ENCODE measurements at regions not wholly inside any gene's neighbourhood (a gene's known extent, or its start where the extent isn't known, plus 50 kb on each side); places are given as distances from the start of the nearest gene placed in this dataset.
"Not testable (repeated sequence)": the region's sequence is repeated elsewhere in the genome, so short reads cannot be mapped to it uniquely, and the experiment has no call there.

DNA sequence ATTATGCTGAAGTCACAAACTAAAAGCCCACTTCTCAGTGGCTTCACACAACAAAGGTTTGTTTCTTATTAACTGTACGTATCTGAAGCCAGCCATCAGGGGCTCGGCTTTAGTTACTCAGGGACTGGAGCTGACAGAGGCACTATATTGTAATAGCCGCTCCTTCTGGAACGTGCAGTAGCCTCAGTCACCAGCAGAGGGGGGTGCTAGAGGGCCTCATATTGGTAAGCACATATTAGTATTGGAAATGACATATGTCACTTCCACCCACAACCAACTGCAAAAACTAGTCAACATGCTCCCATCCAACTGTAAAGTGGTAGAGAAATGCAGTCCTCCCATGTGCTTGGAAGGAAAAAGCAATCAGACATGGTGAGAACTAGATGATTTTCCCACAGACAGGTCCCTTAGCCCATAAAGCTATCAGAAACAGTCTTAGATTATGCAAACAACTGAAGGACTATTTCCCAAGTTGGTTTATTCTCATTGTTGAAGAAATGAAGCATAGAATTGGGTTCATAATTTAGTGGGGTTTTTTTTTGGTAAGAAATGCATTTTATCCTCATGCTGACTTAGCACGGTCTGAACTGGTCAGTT lies 183.6 kb upstream of the G2E3 start:
- H3K36me3 ChIP-seq (ENCODE audit: control insufficient read depth in 1 of 2, insufficient read depth in 2 of 2, low read length in 2 of 2), result no peaks in the 10 kb centered on the region
- H3K4me1 ChIP-seq (ENCODE audit: control insufficient read depth in 1 of 2, insufficient read depth in 2 of 2, low read length in 2 of 2), result no peaks in the 10 kb centered on the region
- H3K9me3 ChIP-seq (ENCODE audit: control insufficient read depth in 1 of 2, low read length in 2 of 2), result no peaks in the 10 kb centered on the region
- no peak overlapping the region for H3K4me3 ChIP-seq (ENCODE audit: low read depth in 1 of 2, low read length in 2 of 2)
- H3K27me3 ChIP-seq (ENCODE audit: low read depth, low read length), result no peaks in the 10 kb centered on the region
- H3K27ac ChIP-seq (ENCODE audit: low read length), result no peak overlapping the region

DNA sequence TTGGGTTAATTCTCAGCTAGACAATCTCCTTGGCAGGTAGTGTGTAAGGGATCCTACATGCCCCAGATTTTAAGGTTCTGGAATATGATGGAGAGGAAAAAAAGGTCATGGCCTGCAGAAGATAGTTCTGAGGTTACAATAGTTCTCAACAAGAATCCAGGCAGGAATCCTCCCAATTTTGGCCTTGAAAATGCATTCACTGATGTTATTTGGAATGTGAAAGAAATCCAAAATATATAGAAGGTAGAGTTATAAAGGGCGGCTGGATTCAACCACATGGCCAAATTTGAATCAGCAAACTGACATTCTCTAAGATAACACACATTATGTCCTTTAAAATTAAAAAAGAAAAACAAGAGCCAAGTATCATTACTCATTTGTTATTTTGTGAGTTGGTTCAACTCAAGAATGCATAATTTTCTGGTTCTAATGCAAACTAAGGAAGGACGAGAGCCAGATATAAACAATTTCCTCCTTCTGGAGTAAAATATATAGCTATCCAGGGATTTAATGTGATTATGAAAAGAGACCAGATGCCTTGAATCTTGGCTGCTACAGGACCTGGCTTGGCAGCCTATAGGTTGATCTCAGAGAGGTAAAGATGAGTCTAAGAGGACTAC lies 177.0 kb upstream of the G2E3 start:
- H3K27ac ChIP-seq (ENCODE audit: low read length), result no peak overlapping the region
- no peaks in the 10 kb centered on the region for H3K9me3 ChIP-seq (ENCODE audit: control insufficient read depth in 1 of 2, low read length in 2 of 2)
- H3K27me3 ChIP-seq (ENCODE audit: low read depth, low read length), result no peaks in the 10 kb centered on the region
- H3K4me3 ChIP-seq (ENCODE audit: low read depth in 1 of 2, low read length in 2 of 2), result no peak overlapping the region
- H3K36me3 ChIP-seq (ENCODE audit: control insufficient read depth in 1 of 2, insufficient read depth in 2 of 2, low read length in 2 of 2), result no peaks in the 10 kb centered on the region
- H3K4me1 ChIP-seq (ENCODE audit: control insufficient read depth in 1 of 2, insufficient read depth in 2 of 2, low read length in 2 of 2), result no peaks in the 10 kb centered on the region

DNA sequence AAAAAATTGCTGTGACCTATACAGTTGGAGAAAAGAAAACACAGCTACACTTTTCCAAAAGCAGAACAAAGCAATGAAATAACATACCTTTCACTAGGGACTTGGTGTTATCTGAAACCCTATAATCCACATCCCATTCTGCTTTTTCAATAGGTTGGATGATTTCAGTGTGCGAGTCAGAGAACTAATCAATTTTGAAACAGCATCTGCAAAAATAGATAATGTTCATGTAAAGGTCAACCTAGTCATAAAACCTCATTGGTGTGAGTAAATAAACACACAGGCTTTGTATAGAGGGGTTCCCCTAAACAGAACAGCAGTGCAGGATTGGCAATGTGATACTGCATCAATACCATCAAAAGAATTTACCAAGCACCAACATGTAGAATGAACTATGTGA lies 173.0 kb upstream of the G2E3 start:
- H3K4me1 ChIP-seq (ENCODE audit: control insufficient read depth in 1 of 2, insufficient read depth in 2 of 2, low read length in 2 of 2), result no peaks in the 10 kb centered on the region
- H3K4me3 ChIP-seq (ENCODE audit: low read depth in 1 of 2, low read length in 2 of 2), result no peak overlapping the region
- H3K36me3 ChIP-seq (ENCODE audit: control insufficient read depth in 1 of 2, insufficient read depth in 2 of 2, low read length in 2 of 2), result no peaks in the 10 kb centered on the region
- no peak overlapping the region for H3K27ac ChIP-seq (ENCODE audit: low read length)
- no peaks in the 10 kb centered on the region for H3K9me3 ChIP-seq (ENCODE audit: control insufficient read depth in 1 of 2, low read length in 2 of 2)
- H3K27me3 ChIP-seq (ENCODE audit: low read depth, low read length), result no peaks in the 10 kb centered on the region

DNA sequence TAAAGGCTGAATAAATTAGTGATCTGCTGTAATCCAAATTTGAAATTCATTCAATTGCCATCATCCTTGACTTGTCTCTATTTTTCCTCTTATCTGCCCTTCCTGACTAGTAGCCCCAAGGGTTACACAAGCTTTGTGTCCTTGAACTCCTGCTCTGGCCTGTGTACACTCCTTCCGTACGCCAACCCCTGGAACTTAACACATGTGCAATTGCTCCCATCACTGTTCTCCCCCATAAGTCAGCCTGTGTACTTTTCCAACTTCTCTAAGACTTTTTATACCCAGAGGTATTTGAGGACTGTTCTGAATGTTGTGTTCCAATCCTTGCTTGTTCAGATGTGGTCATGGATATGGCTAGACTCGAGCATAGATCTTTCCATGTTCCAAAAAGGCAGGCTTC lies 171.1 kb upstream of the G2E3 start:
- no peaks in the 10 kb centered on the region for H3K4me1 ChIP-seq (ENCODE audit: control insufficient read depth in 1 of 2, insufficient read depth in 2 of 2, low read length in 2 of 2)
- H3K9me3 ChIP-seq (ENCODE audit: control insufficient read depth in 1 of 2, low read length in 2 of 2), result no peaks in the 10 kb centered on the region
- H3K27ac ChIP-seq (ENCODE audit: low read length), result no peak overlapping the region
- H3K27me3 ChIP-seq (ENCODE audit: low read depth, low read length), result no peaks in the 10 kb centered on the region
- no peak overlapping the region for H3K4me3 ChIP-seq (ENCODE audit: low read depth in 1 of 2, low read length in 2 of 2)
- no peaks in the 10 kb centered on the region for H3K36me3 ChIP-seq (ENCODE audit: control insufficient read depth in 1 of 2, insufficient read depth in 2 of 2, low read length in 2 of 2)

DNA sequence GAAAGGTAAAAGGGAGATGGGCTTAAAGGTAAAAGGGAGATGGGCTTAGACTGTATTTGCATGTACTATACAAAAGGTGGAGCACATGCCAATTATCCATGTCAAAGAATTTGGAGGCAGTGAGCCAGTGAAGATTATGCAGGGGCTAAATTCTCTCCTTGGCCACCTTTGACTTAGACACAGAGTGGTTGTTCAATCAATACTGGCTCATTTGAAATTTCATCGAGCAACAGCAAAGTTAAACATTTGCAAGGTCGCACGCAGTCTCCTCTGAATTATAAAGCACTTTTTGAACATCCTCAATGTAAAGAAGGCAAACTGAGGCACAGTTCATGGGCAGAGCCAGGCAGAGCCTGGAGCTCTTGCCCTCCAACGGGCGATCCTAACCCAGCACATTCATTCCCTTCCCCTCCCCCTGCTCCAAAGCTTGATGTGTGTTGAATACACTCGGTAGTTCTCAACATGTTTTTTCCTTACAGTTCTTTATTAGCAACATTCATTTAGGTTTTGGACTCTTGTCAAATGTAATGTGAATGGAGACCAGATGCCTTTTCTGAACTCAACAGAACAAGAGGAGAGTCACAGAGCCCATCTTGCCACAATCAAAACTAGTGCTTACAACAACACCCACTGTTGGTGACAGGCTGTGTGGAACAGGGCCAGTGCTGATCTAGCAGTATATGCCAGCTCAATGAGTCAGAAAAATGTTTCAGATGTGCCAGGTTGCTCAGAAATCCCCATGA lies 169.7 kb upstream of the G2E3 start:
- H3K27me3 ChIP-seq (ENCODE audit: low read depth, low read length), result no peaks in the 10 kb centered on the region
- H3K27ac ChIP-seq (ENCODE audit: low read length), result no peak overlapping the region
- no peak overlapping the region for H3K4me3 ChIP-seq (ENCODE audit: low read depth in 1 of 2, low read length in 2 of 2)
- H3K36me3 ChIP-seq (ENCODE audit: control insufficient read depth in 1 of 2, insufficient read depth in 2 of 2, low read length in 2 of 2), result no peaks in the 10 kb centered on the region
- no peaks in the 10 kb centered on the region for H3K9me3 ChIP-seq (ENCODE audit: control insufficient read depth in 1 of 2, low read length in 2 of 2)
- no peaks in the 10 kb centered on the region for H3K4me1 ChIP-seq (ENCODE audit: control insufficient read depth in 1 of 2, insufficient read depth in 2 of 2, low read length in 2 of 2)

DNA sequence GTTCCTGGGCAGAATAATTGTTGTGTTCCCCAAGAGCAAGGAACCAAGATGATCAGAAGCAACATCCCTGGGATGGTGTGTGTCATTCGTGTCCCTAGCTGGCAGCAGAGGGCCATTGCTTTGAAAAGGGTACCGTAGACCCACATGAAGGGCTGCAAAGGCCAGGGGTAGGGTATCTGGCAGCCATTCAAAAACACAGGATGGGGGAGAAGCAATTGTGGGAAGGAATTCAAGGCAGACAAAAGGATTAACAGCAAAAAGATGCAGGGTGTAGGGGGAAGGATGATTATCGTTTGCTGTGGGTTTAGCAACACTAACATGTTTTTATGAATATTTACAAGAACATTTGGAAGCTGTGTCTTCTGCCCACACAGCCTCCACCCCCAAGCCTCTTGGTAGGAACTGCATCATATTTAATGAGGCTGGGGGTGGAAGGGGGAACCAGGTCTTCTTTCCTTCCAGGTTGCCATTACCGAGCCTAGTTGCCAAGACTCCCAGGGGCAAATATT lies 169.0 kb upstream of the G2E3 start:
- no peaks in the 10 kb centered on the region for H3K27me3 ChIP-seq (ENCODE audit: low read depth, low read length)
- H3K4me3 ChIP-seq (ENCODE audit: low read depth in 1 of 2, low read length in 2 of 2), result no peak overlapping the region
- no peak overlapping the region for H3K27ac ChIP-seq (ENCODE audit: low read length)
- H3K4me1 ChIP-seq (ENCODE audit: control insufficient read depth in 1 of 2, insufficient read depth in 2 of 2, low read length in 2 of 2), result no peaks in the 10 kb centered on the region
- H3K9me3 ChIP-seq (ENCODE audit: control insufficient read depth in 1 of 2, low read length in 2 of 2), result no peaks in the 10 kb centered on the region
- no peaks in the 10 kb centered on the region for H3K36me3 ChIP-seq (ENCODE audit: control insufficient read depth in 1 of 2, insufficient read depth in 2 of 2, low read length in 2 of 2)

DNA sequence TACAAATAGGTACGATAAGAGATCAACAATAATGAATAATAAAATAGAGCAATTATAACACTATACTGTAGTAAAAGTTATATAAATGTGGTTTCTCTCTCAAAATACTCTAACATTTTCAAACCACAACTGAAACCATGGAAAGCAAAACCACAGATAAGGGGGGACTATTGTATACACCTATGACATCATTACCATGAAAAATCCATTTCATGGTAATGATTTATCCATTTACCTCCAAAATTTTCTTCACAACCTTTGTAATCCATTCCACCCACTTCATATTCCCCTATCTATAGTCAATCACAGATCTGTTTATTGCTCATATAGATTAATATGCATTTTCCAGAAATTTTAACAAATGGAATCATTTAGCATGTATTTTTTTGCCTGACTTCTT lies 163.9 kb upstream of the G2E3 start:
- Histone ChIP-seq H3K4me1 (ENCODE audit: control insufficient read depth in 1 of 2, insufficient read depth in 2 of 2, low read length in 2 of 2) (no peaks in the 10 kb centered on the region), H3K27ac (ENCODE audit: low read length) (no peak overlapping the region), H3K4me3 (ENCODE audit: low read depth in 1 of 2, low read length in 2 of 2) (no peak overlapping the region), H3K36me3 (ENCODE audit: control insufficient read depth in 1 of 2, insufficient read depth in 2 of 2, low read length in 2 of 2) (no peaks in the 10 kb centered on the region), H3K9me3 (ENCODE audit: control insufficient read depth in 1 of 2, low read length in 2 of 2) (no peaks in the 10 kb centered on the region), H3K27me3 (ENCODE audit: low read depth, low read length) (no peaks in the 10 kb centered on the region)

DNA sequence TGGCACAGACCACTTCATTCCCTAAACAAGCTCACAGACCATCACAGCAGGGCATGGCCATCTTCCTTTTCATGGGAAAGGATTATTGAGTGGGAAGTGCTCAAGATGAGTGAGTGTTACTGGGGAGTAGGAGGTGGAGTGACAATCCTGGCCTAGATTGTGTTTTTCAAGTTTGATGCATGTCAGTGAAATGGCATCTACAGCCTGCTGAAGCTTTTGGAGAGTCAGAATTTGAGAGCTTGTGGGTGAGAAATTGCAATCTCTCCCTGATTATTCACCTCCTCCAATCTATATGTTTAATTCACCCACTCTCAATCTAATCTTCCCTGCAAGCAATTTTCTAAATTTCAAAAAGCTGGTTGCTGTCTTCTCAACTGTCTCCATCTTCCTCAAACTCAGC lies 156.1 kb upstream of the G2E3 start:
- Histone ChIP-seq H3K36me3 (ENCODE audit: control insufficient read depth in 1 of 2, insufficient read depth in 2 of 2, low read length in 2 of 2) (no peaks in the 10 kb centered on the region), H3K4me1 (ENCODE audit: control insufficient read depth in 1 of 2, insufficient read depth in 2 of 2, low read length in 2 of 2) (no peaks in the 10 kb centered on the region), H3K4me3 (ENCODE audit: low read depth in 1 of 2, low read length in 2 of 2) (no peak overlapping the region), H3K27ac (ENCODE audit: low read length) (no peak overlapping the region), H3K9me3 (ENCODE audit: control insufficient read depth in 1 of 2, low read length in 2 of 2) (no peaks in the 10 kb centered on the region), H3K27me3 (ENCODE audit: low read depth, low read length) (no peaks in the 10 kb centered on the region)

DNA sequence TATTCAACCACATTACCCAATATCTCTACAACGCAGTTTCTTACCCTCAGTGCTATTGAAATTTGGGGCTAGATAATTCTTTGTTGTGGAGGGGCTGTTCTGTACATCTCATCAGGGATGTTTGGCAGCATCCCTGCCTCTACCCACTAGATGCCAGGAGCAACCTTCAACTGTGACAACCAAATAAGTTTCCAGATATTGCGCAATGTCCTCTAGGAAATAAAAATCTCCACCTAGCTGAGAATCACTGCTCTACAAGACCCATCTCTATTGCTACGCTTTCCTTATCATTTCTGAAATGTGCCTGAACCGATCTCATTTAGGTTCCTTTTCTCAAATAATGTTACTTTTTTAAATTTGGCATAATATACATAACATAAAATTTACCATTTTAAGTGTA lies 155.2 kb upstream of the G2E3 start:
- Histone ChIP-seq H3K9me3 (ENCODE audit: control insufficient read depth in 1 of 2, low read length in 2 of 2) (no peaks in the 10 kb centered on the region), H3K27ac (ENCODE audit: low read length) (no peak overlapping the region), H3K27me3 (ENCODE audit: low read depth, low read length) (no peaks in the 10 kb centered on the region), H3K36me3 (ENCODE audit: control insufficient read depth in 1 of 2, insufficient read depth in 2 of 2, low read length in 2 of 2) (no peaks in the 10 kb centered on the region), H3K4me1 (ENCODE audit: control insufficient read depth in 1 of 2, insufficient read depth in 2 of 2, low read length in 2 of 2) (no peaks in the 10 kb centered on the region), H3K4me3 (ENCODE audit: low read depth in 1 of 2, low read length in 2 of 2) (no peak overlapping the region)

DNA sequence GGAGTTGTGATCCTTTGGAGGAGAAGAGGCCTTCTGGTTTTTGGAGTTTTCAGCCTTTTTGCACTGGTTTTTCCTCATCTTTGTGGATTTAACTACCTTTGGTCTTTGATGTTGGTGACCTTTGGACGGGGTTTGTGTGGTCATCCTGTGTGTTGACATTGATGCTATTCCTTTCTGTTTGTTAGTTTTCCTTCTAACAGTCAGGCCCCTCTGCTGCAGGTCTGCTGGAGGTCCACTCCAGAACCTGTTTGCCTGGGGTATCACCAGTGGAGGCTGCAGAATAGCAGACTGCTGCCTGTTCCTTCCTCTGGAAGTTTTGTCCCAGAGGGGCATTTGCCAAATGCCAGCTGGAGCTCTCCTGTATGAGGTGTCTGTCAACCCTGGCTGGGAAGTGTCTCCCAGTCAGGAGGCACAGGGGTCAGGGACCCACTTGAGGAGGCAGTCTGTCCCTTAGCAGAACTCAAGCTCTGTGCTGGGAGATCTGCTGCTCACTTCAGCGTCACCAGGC lies 149.4 kb upstream of the G2E3 start:
- not testable (repeated sequence) for H3K4me3 ChIP-seq (ENCODE audit: low read depth in 1 of 2, low read length in 2 of 2); H3K27me3 ChIP-seq (ENCODE audit: low read depth, low read length); H3K9me3 ChIP-seq (ENCODE audit: control insufficient read depth in 1 of 2, low read length in 2 of 2); H3K4me1 ChIP-seq (ENCODE audit: control insufficient read depth in 1 of 2, insufficient read depth in 2 of 2, low read length in 2 of 2); H3K27ac ChIP-seq (ENCODE audit: low read length); H3K36me3 ChIP-seq (ENCODE audit: control insufficient read depth in 1 of 2, insufficient read depth in 2 of 2, low read length in 2 of 2)

DNA sequence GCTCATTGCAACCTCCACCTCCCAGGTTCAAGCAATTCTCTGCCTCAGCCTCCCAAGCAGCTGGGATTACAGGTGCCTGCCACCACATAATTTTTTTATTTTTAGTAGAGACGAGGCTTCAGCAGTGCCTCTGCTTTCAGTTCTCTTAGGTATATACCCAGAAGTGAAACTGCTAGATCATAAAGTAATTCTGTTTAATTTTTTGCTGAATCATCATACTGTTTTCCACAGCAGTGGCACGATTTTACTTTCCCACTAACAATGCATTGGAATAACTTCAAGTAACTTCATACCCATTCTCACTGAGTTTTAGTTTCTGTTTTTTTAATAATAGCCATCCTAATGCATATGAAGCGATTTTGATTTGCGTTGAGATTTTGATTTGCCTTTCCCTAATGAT lies 148.0 kb upstream of the G2E3 start:
- Histone ChIP-seq H3K27ac (ENCODE audit: low read length) (no peak overlapping the region), H3K27me3 (ENCODE audit: low read depth, low read length) (no peaks in the 10 kb centered on the region)

More for the DNA sequence above, 148.0 kb upstream of the G2E3 start:
- Histone ChIP-seq H3K4me3 (ENCODE audit: low read depth in 1 of 2, low read length in 2 of 2) (no peak overlapping the region), H3K36me3 (ENCODE audit: control insufficient read depth in 1 of 2, insufficient read depth in 2 of 2, low read length in 2 of 2) (no peaks in the 10 kb centered on the region), H3K4me1 (ENCODE audit: control insufficient read depth in 1 of 2, insufficient read depth in 2 of 2, low read length in 2 of 2) (no peaks in the 10 kb centered on the region), H3K9me3 (ENCODE audit: control insufficient read depth in 1 of 2, low read length in 2 of 2) (no peaks in the 10 kb centered on the region)

Data from muscle layer of duodenum (tissue), 2 donors.